Colonic mucosa (tissue), 4 donors: ENCODE measurements at regions not wholly inside any gene's neighbourhood (a gene's known extent, or its start where the extent isn't known, plus 50 kb on each side); places are given as distances from the start of the nearest gene placed in this dataset.

Experiments
- DNase-seq: peaks from one replicate; pipeline ENCODE4 v3.0.0-alpha.2; 2020
- H3K27ac ChIP-seq: fragments of 200-600 bp; one replicate; pipeline ENCODE4 v1.8.0; 2021
- H3K27me3 ChIP-seq: fragments of 200-600 bp; one replicate; pipeline ENCODE4 v1.8.0; 2021
- H3K36me3 ChIP-seq: fragments of 200-600 bp; one replicate; pipeline ENCODE4 v1.8.0; 2021
- H3K4me1 ChIP-seq: fragments of 200-600 bp; one replicate; pipeline ENCODE4 v1.8.0; 2021; ENCODE audit warnings: mild to moderate bottlenecking
- H3K4me3 ChIP-seq: fragments of 200-600 bp; one replicate; pipeline ENCODE4 v1.8.0; 2021
- H3K9ac ChIP-seq, 2 donors: one replicate each; pipeline ENCODE4 v1.7.0; 2013; ENCODE audit warnings: control low read depth in 2 of 2, low read depth in 2 of 2, low read length in 2 of 2
- H3K9me3 ChIP-seq: fragments of 200-600 bp; one replicate; pipeline ENCODE4 v1.8.0; 2021
- intact Hi-C: fragments of 100-400 bp; cut with DNase I; formaldehyde crosslinking; loops from one replicate; pipeline ENCODE4 v1.14.1; 2022
- TF ChIP-seq, protein P1 (sequence below): fragments of 200-600 bp; IDR thresholded peaks from one replicate; pipeline ENCODE4 v1.8.0; 2022; ENCODE audit warnings: antibody characterized with exemption, mild to moderate bottlenecking
- donor health status: healthy.
- donor health status: DM: no; HTN: no; CAD: no.
- donor health status: DM: no; HTN: no; CAD: no.

GRCh38 chr11:71311928-71312510, 59.6 kb upstream of the SHANK2 start:
- Histone ChIP-seq H3K27me3 (no peaks in the 10 kb centered on the region), H3K4me1 (no peaks in the 10 kb centered on the region), H3K27ac (no peak overlapping the region), H3K36me3 (no peaks in the 10 kb centered on the region), H3K9ac (no peak overlapping the region), H3K4me3 (no peak overlapping the region), H3K9me3 (no peaks in the 10 kb centered on the region)
- TF ChIP-seq, protein P1, sequence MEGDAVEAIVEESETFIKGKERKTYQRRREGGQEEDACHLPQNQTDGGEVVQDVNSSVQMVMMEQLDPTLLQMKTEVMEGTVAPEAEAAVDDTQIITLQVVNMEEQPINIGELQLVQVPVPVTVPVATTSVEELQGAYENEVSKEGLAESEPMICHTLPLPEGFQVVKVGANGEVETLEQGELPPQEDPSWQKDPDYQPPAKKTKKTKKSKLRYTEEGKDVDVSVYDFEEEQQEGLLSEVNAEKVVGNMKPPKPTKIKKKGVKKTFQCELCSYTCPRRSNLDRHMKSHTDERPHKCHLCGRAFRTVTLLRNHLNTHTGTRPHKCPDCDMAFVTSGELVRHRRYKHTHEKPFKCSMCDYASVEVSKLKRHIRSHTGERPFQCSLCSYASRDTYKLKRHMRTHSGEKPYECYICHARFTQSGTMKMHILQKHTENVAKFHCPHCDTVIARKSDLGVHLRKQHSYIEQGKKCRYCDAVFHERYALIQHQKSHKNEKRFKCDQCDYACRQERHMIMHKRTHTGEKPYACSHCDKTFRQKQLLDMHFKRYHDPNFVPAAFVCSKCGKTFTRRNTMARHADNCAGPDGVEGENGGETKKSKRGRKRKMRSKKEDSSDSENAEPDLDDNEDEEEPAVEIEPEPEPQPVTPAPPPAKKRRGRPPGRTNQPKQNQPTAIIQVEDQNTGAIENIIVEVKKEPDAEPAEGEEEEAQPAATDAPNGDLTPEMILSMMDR: no peak
- intact Hi-C loops: no loop called here
- peak; percentile 67 for DNase-seq

DNA sequence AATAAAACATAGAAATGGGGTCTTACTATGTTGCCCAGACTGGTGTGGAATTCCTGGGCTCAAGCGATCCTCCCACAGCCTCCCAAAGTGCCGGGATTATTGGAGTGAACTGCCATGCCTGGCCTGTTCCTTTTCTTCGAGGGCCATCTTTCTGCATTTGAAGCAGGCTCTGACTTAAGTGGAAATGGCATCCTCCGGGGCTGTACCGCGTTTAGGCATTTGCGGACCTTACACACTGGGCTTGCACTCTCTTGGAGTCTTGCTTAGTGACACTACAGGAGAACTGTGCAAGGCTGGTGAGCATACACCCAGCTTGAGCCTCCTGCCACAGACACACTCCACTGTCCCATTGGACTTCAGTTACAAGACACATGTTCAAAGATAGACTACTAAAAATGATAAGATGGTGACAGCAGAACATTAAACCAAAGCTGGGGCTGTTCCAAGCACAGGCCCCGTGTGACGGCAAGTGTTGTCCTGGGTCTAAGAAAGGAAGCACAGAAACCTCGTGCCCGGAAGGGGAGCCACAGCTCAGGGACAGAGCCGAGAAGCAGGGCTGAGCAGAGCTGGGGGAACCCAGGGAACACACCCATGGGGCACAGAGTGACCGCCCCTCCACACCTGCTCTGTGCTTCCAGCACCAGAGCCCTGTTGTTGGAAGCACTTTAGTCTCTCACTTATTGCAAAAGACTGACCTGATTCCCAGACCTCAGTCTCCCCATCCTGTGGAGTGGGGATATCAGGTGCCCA, 59.0 kb upstream of the SHANK2 start:
- TF ChIP-seq, protein P1: no peak
- Histone ChIP-seq H3K4me1 (no peaks in the 10 kb centered on the region), H3K4me3 (no peak overlapping the region), H3K9me3 (no peaks in the 10 kb centered on the region), H3K9ac (no peak overlapping the region), H3K27me3 (no peaks in the 10 kb centered on the region), H3K27ac (no peak overlapping the region), H3K36me3 (no peaks in the 10 kb centered on the region)
- peak; percentile 21 for DNase-seq
- intact Hi-C loops: no loop called here

- Histone ChIP-seq H3K9ac (no peak overlapping the region), H3K4me3 (no peak overlapping the region), H3K36me3 (no peaks in the 10 kb centered on the region), H3K9me3 (no peaks in the 10 kb centered on the region), H3K27me3 (no peaks in the 10 kb centered on the region), H3K4me1 (no peaks in the 10 kb centered on the region), H3K27ac (no peak overlapping the region)
- intact Hi-C loops: no loop called here
- TF ChIP-seq, protein P1: no peak
- peak; percentile 2 for DNase-seq
These were observed 57.8 kb upstream of the SHANK2 start for GRCh38 chr11:71310184-71310583.

GRCh38 chr11:71309611-71310010, 57.2 kb upstream of the SHANK2 start:
- H3K9me3 ChIP-seq: no peaks in the 10 kb centered on the region
- H3K4me3 ChIP-seq: no peak overlapping the region
- intact Hi-C loops: no loop called here
- H3K27ac ChIP-seq: no peak overlapping the region
- no peaks in the 10 kb centered on the region for H3K4me1 ChIP-seq
- DNase-seq: peak; percentile 6
- TF ChIP-seq, protein P1: no peak
- H3K9ac ChIP-seq: no peak overlapping the region
- no peaks in the 10 kb centered on the region for H3K27me3 ChIP-seq
- H3K36me3 ChIP-seq: no peaks in the 10 kb centered on the region

GRCh38 chr11:71309181-71309580, 56.8 kb upstream of the SHANK2 start:
- no peaks in the 10 kb centered on the region for H3K9me3 ChIP-seq
- intact Hi-C loops: no loop called here
- no peaks in the 10 kb centered on the region for H3K27me3 ChIP-seq
- H3K27ac ChIP-seq: no peak overlapping the region
- H3K9ac ChIP-seq: no peak overlapping the region
- no peaks in the 10 kb centered on the region for H3K4me1 ChIP-seq
- peak; percentile 15 for DNase-seq
- H3K36me3 ChIP-seq: no peaks in the 10 kb centered on the region
- TF ChIP-seq, protein P1: no peak
- H3K4me3 ChIP-seq: no peak overlapping the region
